NCI-H2196 (cell line): ENCODE measurements at regions not wholly inside any gene's neighbourhood (a gene's known extent, or its start where the extent isn't known, plus 50 kb on each side); places are given as distances from the start of the nearest gene placed in this dataset.

ENCODE experiments used
- DNase-seq: peaks from one replicate; lab custom pipeline; 2025; ENCODE audit not compliant: unreplicated experiment; lab: John Stamatoyannopoulos, UW

DNA sequence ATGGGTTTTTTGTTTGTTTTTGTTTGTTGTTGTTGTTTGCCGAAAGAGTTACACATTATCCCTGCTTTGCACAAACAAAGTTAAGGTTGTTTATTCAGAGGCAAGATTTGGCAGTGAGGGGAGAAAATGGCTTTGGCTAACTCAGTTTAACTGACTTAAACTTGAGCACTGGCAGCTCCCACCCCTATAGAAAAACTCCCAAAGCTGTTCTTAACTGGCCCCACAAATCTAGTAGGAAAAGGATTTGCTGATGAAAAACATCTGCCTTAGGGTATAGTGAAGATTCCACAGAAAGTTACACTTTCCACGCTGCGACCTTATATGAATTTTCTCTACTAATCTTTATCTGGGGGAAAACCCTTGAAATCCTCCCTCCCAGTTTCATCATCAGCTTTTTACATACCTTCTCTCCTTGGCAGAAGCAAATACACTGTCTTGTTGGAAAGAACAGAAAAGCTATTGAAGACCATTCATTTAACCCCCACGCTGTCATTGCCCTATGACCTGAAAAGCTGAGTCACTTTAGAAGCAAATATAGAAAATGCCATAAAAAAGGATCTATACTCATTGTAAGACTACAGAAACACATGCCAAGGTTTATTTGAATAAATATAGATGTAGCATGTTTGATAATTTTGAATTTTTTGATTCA is 551.7 kb downstream of the NR2F2 start:
- no peak for DNase-seq

DNA sequence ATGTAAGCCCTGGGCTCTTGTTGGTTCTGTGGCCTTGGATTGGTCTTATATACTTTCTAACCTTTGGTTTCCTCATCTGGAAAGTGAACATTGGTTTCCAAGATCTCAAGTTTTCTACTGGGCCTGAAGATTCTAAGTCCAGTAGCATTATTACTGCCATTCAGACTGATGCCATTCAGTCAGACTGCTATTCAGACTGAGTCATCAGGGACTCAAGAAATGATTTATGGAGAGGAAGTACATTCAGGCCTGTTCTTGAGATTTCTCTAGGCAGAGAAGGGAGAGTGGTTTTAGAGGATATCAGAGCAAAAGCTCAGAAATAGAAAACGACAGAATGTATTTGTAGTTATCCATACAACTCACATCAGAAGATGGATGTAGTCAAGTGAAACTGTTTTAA is 557.2 kb downstream of the NR2F2 start:
- DNase-seq = no peak

DNA sequence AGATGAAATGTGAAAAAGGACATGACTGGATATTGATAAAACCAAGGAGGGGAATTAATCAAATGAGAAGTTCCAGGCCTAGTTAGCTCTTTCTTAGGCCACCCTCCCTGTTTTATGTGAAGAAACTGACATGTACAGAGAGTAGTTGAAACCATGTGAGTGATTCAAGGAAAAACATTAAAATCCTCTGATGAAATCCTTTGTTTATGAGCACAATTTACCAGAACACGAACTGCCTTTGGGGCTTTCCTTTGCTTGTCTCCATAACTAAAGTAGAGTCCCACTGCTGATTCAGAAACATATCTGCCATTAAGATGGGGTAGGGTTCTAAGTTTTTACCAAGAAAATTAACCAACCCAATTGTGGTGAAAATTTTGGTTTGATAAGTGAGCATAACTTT is 558.3 kb downstream of the NR2F2 start:
- no peak for DNase-seq

DNA sequence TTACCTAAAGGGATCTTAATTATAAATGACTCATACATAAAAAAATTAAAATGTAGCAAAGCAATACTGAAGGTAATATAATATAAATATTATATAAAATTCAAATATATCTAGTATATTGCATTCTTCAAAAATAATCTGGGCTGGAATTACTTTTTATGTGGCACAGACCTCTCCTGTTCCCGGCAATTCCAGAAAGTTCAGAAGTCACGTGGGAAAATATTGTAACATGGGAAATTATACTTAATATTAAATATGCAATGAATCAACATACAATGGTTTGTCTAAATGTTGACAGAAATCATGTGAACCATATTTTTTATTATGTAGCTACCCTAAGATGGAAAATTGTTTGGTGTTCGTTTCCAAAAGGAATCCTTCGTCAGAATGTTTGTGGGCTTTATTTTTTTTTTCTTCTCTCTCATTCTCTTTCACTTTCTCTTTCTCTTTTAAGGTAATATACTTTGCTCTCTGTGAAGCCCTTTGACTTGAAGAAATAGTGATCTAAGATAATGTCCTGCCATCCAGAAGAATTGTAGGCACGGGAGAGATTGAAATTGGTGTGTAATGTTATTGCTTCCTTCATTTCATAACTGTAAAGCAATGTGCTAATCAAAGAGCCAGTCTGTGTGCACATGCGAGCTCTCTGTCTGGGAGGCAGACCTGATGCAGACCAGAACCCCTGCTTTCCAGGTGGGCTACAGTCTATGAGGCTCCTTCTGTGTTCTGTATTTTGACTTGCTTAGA is 559.4 kb downstream of the NR2F2 start:
- no peak for DNase-seq

DNA sequence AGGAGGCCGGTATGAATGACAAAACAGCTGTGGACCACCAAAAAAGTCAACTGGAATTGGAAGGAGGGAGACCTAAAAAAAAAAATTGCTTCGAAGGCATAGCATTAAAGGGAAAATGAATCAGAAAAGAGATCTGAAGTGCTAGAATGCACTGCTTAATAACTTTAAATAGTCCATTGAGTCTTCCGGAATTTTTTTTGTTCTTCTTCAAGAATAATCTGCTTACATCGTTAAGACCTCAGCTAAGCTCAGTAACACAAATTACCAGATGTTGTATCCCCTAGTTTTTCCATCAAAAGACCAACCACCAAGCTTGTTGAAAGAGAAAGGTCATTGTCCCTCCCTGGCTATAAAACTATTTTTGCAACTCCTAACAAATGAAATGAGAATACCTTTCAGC is 560.5 kb downstream of the NR2F2 start:
- DNase-seq = no peak

DNA sequence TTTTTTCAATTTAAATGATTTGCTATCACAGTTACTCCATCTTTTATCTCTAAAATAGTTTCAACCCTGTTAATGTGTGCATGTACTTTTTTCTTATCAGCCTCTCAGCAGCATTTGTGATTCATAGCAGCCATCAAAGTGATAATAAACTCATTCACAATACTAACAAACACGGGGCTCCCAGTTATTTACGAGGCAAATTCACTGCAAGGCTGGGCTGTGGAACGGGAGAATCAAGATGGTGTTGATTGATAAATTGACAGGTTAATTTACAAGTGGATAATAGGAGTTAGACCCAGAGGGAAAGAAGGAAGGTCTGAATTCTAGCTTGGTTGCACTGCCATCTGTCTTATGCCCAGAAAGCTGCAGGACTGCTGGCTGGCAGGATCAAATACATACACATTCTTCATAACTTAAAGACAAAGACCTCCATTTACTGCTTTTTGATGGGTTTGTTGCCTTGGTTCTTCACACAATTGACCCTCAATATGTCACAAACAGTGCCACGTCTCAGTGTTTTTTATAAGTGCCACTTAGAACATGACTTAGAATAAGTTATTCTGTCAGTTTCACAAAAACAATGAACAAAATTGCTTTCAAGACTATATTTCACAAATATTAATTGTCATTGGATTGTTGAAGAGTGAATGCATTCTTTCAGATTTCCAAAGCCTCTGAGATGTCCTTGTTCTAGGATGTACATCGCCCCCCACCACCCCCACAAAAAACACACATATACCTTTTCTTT is 562.8 kb downstream of the NR2F2 start:
- DNase-seq = no peak

DNA sequence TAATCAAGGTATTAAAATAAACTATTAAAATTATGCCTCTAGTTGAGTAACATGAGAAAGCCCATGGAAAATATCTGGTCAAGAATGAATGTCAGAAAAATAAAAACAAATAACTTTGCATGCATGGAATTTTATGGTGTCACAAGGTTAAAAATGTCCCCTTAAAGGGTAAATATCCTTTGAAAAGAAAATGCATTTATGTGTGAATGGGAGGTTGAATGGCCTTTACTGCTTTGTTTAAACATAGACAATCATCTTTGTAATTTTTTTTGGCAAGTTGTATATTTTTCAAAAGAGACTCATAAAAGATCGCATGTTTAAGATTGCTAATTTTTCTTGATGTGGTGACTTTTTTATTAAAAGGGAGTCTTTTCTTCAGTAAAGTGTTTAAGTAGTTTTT is 564.2 kb downstream of the NR2F2 start:
- DNase-seq = no peak

DNA sequence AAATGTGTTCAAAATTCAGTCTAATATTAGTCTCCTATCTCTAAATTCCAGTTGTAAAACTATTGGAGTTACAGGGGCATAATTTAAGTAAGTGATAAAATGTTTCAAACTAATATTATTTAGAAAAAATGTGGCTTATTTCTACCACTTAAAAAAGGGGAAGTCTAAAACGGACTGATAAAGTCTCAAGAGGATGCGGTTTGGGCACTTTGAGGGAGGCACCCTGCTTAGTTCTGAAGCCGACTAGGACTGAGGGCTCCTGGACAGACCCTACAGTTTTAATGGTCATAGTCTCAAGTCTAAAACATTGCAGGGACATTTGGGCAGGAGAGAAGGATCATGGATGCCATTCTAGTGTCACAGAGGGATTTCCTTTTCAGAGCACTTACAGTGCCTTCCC is 566.3 kb downstream of the NR2F2 start:
- no peak for DNase-seq

DNA sequence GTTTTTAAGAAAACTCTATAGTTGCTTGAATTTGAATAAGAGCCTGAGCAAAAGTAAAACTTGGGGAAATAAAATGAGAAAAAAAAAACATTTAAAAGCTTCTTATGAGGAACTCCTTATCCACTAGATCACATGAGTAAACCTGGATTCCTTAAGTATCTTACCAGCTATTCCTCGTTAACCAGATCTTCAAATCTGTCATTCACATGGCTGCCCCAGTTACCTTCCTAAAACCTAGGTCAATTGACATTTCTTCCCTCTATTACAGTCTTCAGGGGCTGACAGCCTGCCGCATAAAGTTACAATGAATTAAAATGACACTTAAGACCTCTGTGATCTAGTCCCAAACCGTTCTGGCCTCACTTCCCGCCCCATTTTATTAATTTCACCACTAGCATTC is 583.6 kb downstream of the NR2F2 start:
- DNase-seq = no peak

DNA sequence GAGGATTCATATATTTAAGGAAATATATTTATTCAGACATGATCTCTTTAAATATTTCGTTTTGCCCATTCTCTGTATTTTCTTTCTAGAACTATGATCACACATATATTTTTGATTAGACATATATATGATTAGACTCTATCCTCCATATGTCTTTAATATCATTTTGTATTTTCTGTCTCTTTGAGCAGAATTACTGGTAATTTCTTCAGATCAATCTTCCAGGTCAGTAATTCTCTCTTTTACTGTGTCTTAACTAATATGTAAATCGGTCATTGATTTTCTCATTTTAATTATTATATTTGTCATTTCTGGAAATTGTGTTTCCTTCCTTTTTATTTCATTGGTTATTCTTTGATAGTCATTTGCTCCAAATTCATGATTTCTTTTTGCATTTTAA is 586.2 kb downstream of the NR2F2 start:
- no peak for DNase-seq

DNA sequence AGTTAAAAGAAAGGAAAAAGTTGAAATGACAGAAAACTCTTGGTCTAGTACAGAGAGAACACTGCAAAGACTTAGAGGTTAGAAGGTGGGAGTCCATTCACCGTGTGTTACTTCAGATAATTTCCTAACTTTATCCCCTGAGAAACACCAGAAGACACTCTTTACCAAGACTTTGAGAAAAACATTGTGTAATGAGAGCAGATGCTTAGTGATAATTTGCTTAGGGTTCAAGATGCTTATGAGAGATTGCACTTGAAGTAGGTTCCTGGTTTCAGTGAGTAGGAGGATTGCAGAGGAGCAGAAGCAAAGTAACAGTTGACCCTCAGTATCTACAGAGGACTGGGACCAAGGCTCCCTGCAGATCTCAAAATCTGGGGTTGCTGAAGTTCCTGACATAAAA is 594.1 kb downstream of the NR2F2 start:
- DNase-seq = no peak

DNA sequence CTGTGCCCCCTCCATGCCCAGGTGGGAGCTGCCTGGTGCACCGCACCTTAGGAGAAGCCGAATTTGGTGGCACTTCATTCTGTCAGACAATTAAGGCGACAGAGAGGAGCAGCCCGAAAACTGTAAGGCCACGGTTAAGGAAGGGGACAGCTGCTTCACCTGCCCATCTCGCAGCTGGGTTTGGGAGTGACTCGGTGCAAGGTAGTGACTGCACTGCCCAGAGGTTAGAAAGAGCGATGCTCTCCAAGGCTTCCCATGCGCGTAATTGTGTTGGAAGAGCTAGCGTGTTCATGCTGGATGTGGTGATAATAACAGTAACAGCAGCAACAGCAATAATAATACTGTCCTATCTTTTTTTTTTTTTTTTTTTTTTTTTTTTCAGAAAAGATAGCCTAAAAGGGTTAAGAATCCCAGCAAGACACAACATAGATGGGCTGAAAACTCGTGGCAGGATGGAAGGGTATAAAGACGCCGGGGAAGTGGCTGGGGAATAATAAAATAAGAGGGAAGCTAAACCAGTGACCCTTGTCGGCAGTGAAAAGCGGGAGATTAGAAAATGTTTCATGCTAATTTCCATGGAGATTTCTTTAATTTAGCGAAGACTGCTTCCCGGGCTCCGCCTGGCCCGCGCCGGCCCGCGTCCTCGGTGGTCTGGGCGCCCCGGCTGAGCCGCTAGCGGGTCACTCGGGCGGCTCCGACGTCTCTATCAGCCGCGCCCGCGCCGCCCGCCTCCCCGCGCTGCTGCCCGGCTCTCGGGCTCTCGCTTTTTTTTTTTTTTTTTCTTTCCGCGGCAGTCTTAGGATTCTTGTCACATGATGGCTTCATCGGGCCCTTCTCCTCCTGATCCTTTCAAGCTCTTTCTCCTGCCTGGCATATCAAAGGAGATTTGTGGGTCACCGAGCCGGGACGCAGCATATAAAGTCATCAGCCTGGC is 617.1 kb downstream of the NR2F2 start:
- no peak for DNase-seq

DNA sequence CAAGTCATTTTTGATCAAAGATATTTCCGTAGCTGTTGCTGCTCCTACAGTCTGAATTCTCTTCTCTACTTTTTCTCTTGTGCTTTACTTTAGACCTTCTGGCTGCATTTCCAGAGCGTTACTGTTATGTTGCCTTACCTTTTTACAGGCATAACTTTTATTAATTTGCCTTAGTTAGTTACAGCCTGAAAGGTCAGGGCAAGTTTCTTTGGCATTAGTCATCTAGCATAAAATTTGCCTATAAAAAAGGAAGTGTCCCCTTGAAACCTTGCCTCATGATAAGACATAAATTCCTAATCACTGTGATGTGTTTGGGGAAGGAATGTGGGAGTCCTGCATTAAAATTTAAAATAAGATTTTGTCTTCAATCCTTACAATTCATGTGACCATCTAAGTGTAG is 618.5 kb downstream of the NR2F2 start:
- no peak for DNase-seq

DNA sequence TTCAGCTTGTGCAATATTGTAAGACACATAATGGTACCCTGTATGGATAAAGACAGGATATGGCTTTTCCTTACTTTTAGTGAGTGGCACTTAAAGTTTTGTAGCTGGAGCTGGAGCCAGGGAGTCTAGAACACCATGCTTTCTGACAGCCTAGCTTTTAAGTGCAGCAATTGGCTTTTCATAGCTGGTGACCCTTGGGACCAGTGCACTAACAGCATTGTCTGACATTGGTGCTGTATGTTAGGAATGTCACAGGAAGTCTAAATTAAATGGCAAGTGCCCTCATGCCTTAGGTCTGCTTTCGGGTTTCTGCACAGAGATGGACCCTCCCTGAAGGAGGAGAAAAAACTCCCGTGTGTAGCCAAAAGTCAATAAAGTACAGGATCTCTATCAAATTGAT is 628.2 kb downstream of the NR2F2 start:
- DNase-seq = no peak

DNA sequence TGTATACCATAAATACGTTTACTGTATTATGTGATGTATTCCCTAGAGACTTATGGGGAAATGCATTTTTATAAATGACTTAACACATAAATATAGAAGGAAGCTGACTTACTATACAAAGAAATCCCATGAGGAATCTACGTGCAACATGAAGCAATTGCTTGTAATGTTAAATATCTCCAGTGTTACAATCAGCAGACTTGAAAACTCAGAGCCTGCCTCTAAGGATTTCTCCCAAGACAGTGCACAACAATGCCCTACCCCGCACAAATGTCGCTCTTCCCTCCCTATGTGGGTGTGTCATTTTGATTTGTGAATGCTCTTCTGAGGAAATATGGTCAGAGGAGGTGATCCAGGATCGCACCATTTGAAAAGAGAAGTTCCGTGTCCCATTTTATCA is 629.0 kb downstream of the NR2F2 start:
- DNase-seq = no peak

DNA sequence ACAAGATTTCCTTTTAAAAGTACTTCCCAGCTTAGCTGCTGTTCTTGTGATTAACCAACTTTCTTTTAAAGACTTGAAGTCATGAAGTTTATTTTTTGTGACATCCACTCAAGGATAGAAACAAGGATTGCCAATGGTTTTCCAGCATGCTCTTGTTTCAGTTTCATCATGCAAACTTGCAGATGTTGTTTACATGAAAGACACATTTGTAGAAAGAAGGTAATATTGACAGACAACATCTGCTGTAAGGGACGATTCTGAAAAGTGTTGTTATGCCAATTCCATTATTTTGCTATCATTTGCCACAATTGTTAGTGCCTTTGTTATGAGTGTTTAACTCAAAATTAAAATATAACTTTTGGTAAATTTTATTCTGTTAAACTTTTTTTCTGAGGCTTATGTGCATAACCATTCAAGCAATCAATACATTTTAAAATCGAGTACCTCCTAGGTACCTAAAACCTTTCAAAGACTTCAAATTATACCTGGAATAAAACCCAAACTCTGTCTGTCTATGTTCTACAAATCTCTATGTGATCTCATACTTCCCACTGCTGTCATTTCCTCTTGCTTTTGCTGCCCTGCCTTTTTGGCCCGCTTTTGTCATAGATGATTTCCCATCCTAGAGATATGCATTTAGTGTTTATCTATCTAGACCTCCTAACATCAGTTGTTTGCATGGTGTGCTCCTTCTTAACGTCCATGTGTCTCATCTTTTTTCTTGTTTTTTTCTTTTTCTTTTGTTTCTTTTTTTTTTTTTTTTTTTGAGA is 630.4 kb downstream of the NR2F2 start:
- DNase-seq = no peak

DNA sequence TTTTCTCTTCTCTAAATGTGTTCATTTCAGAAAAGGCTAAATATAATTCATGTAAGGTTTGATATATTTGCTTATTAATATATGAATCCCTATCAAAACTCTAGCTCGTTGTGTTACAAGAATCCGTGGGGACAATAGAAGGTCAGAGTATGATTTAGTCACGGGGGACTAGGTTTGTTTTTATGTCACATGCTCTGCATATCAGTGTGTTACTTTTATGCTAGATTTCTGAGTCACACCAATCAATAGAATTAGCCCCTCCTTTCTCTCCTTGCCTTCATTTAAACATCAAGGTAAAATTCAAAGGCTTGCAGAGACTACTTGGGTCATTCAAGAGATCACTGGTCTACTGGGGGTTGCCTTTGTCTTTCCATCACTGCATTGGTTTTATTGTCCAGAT is 636.1 kb downstream of the NR2F2 start:
- no peak for DNase-seq

DNA sequence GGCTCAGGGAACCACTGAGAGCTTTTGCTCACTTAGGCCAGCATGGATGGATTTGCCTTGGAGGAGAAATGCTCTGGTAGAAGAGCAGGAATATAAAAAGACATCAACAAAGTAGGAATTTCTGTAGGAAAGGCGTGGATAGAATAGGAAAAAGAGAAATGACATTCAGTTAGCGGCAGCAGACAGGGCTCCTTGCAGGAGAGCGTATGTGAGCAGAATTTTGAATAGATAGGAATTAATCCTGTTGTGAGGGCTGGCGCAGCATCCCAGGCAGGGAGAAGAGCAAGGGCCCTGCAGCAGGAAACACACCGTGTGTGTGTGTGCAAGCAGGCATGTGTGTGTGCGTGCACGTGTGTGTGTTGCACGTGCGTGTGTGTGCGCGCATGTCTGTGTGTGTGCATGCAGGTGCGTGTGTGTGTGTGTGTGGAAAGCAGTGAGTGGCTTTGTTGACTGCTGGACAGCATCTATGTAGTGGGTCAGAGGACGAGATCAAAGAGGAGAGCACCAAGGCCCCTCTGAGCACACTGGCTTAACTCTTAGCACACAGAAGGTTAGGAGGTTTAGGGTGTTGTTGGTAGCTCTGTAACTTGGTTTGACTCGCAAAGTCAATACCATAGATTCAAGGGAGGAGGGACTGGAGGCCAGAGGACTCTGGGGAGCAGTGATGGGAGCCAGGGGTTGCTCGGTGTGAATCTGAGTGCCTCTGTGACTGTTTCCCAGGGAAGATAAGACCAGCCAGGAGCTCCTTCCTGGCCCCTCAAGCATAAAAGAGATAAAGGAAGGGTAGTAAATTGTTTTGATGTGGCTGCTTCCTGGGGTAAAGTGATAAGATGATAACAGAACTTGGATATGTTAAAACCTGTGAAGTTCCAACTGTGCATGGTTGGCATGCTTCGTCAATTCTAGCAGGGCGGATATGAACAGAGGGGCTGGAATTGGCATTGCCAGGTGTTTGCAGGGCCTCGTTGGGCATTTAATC is 639.5 kb downstream of the NR2F2 start:
- DNase-seq = no peak

DNA sequence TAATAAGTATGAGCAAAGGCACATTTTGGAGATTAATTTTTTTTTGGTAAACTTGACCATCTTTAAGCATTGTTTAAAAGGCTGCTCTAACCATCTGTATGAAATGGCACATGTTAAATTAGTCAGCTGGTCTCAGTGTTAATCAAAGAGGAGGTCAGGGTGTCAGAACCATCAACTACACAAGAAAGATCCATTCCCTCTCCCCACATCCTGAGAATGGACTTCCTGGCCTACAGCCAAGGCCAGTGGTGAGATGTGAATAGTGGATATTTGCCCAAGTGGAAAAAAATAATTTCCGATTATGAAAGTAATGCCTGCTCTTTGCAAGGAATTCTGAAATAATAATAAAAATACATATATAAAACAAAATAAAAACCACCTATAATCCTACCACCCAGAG is 641.7 kb downstream of the NR2F2 start:
- no peak for DNase-seq
